ENCODE measurements at regions not wholly inside any gene's neighbourhood (a gene's known extent, or its start where the extent isn't known, plus 50 kb on each side); places are given as distances from the start of the nearest gene placed in this dataset.

DNA sequence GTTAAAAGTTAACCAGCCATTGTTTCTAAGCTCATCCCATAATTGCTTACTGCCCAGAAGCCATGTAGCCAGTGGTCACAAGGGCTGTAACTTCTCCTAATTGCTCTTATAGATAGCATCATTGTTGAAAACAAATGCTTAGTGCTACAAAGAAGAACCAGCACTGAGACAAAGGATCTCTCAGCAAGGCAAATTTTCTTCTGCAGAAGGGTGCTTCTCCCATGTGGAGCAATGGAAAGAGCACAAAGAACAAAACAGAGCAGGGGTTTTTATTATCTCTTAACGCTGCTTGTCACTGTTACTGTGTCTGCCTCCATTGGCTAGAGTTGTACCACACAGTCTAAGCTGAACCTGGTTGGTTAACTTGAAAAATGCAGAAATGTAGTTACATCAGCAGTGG, 1036.8 kb downstream of the UQCRFS1 start:
- H3K27ac ChIP-seq (ENCODE audit: low read depth, low read length), result no peak overlapping the region
- TF ChIP-seq CTCF (IDR thresholded peaks at IDR 0.05; ENCODE audit: extremely low read depth, low read depth, low read length), result no peak
- H3K4me1 ChIP-seq (ENCODE audit: insufficient read depth, low read length), result no peaks in the 10 kb centered on the region
- no peak for DNase-seq (ENCODE audit: insufficient read length, low spot score, missing footprints)
- H3K79me2 ChIP-seq (ENCODE audit: insufficient read depth, low read length), result no peaks in the 10 kb centered on the region
- H2AFZ ChIP-seq (ENCODE audit: low read length), result no peak overlapping the region
- H3K4me2 ChIP-seq (ENCODE audit: insufficient read depth, low read length), result no peak overlapping the region
- no peaks in the 10 kb centered on the region for H4K20me1 ChIP-seq (ENCODE audit: insufficient read depth, low read length)
- no peaks in the 10 kb centered on the region for H3K9me3 ChIP-seq (ENCODE audit: low read depth, low read length)
- H3K4me3 ChIP-seq (ENCODE audit: insufficient read depth, low read length), result no peak overlapping the region
- no peaks in the 10 kb centered on the region for H3K27me3 ChIP-seq (ENCODE audit: insufficient read depth, low read length)
- H3K36me3 ChIP-seq (ENCODE audit: insufficient read depth, low read length), result no peaks in the 10 kb centered on the region

DNA sequence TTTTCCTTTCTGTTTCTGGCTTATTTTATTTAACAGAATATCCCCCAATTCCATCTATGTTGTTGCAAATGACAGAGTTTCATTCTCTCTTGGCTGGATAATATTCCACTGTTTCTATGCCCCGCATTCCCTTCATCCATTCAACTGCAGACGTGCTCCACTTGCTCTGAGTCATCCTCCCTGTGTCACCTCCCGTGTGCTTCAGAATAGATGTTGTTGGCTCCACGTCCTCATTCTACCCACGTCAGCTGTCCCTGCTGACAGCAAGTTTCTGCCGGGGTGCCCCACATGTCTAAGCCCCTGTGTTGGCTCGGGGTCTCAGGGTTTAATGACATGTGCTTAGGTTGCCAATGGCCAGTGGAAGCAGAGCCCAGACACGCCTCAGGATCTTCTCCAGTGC, 1041.0 kb downstream of the UQCRFS1 start:
- Histone ChIP-seq H3K36me3 (ENCODE audit: insufficient read depth, low read length) (no peaks in the 10 kb centered on the region), H3K4me2 (ENCODE audit: insufficient read depth, low read length) (no peak overlapping the region), H3K27ac (ENCODE audit: low read depth, low read length) (no peak overlapping the region), H3K4me3 (ENCODE audit: insufficient read depth, low read length) (no peak overlapping the region), H3K9me3 (ENCODE audit: low read depth, low read length) (no peaks in the 10 kb centered on the region), H3K79me2 (ENCODE audit: insufficient read depth, low read length) (no peaks in the 10 kb centered on the region), H2AFZ (ENCODE audit: low read length) (no peak overlapping the region), H3K27me3 (ENCODE audit: insufficient read depth, low read length) (no peaks in the 10 kb centered on the region), H3K4me1 (ENCODE audit: insufficient read depth, low read length) (no peaks in the 10 kb centered on the region), H4K20me1 (ENCODE audit: insufficient read depth, low read length) (no peaks in the 10 kb centered on the region)
- TF ChIP-seq CTCF (IDR thresholded peaks at IDR 0.05; ENCODE audit: extremely low read depth, low read depth, low read length), result no peak
- no peak for DNase-seq (ENCODE audit: insufficient read length, low spot score, missing footprints)

GRCh38 chr19:28170066-28170465, 1042.9 kb downstream of the UQCRFS1 start:
- Histone ChIP-seq H3K79me2 (ENCODE audit: insufficient read depth, low read length) (no peaks in the 10 kb centered on the region), H3K36me3 (ENCODE audit: insufficient read depth, low read length) (no peaks in the 10 kb centered on the region), H3K4me1 (ENCODE audit: insufficient read depth, low read length) (no peaks in the 10 kb centered on the region), H3K27ac (ENCODE audit: low read depth, low read length) (no peak overlapping the region), H3K9me3 (ENCODE audit: low read depth, low read length) (no peaks in the 10 kb centered on the region), H3K4me3 (ENCODE audit: insufficient read depth, low read length) (no peak overlapping the region), H3K4me2 (ENCODE audit: insufficient read depth, low read length) (no peak overlapping the region), H2AFZ (ENCODE audit: low read length) (no peak overlapping the region), H4K20me1 (ENCODE audit: insufficient read depth, low read length) (no peaks in the 10 kb centered on the region), H3K27me3 (ENCODE audit: insufficient read depth, low read length) (no peaks in the 10 kb centered on the region)
- no peak for DNase-seq (ENCODE audit: insufficient read length, low spot score, missing footprints)
- TF ChIP-seq CTCF (IDR thresholded peaks at IDR 0.05; ENCODE audit: extremely low read depth, low read depth, low read length), result no peak

GRCh38 chr19:28169168-28169887, 1043.6 kb downstream of the UQCRFS1 start:
- no peak overlapping the region for H3K4me3 ChIP-seq (ENCODE audit: insufficient read depth, low read length)
- no peaks in the 10 kb centered on the region for H3K36me3 ChIP-seq (ENCODE audit: insufficient read depth, low read length)
- DNase-seq (ENCODE audit: insufficient read length, low spot score, missing footprints), result no peak
- no peaks in the 10 kb centered on the region for H3K27me3 ChIP-seq (ENCODE audit: insufficient read depth, low read length)
- no peak overlapping the region for H3K27ac ChIP-seq (ENCODE audit: low read depth, low read length)
- H3K4me1 ChIP-seq (ENCODE audit: insufficient read depth, low read length), result no peaks in the 10 kb centered on the region
- no peak overlapping the region for H2AFZ ChIP-seq (ENCODE audit: low read length)
- no peaks in the 10 kb centered on the region for H3K9me3 ChIP-seq (ENCODE audit: low read depth, low read length)
- no peak for TF ChIP-seq CTCF (IDR thresholded peaks at IDR 0.05; ENCODE audit: extremely low read depth, low read depth, low read length)
- no peak overlapping the region for H3K4me2 ChIP-seq (ENCODE audit: insufficient read depth, low read length)
- no peaks in the 10 kb centered on the region for H3K79me2 ChIP-seq (ENCODE audit: insufficient read depth, low read length)
- no peaks in the 10 kb centered on the region for H4K20me1 ChIP-seq (ENCODE audit: insufficient read depth, low read length)

Data from osteoblast (primary cell).